WTC11 (cell line): ENCODE measurements at regions not wholly inside any gene's neighbourhood (a gene's known extent, or its start where the extent isn't known, plus 50 kb on each side); places are given as distances from the start of the nearest gene placed in this dataset.
"Not testable (repeated sequence)": the region's sequence is repeated elsewhere in the genome, so short reads cannot be mapped to it uniquely, and the experiment has no call there.

Experiments used
- ATAC-seq: fragments of 200-7000 bp; cut with Tn5 transposase; 2 replicates; pipeline ENCODE4 v1.10.0; 2021; ENCODE audit warnings: mild to moderate bottlenecking, moderate library complexity
- CTCF ChIA-PET: fragments of 300-600 bp; sonication (Branson Sonifier 250); formaldehyde crosslinking; loops from one replicate; lab custom pipeline; 2021; ENCODE audit warnings: antibody characterized with exemption; lab: Charles Lee
- POLR2A ChIA-PET: fragments of 350-600 bp; sonication (Branson Sonifier 250); formaldehyde crosslinking; loops from one replicate; lab custom pipeline; 2021; ENCODE audit warnings: antibody characterized with exemption; lab: Charles Lee
- DNase-seq: peaks from one replicate; pipeline ENCODE4 v3.0.0; 2021; ENCODE audit warnings: low spot score
- H3K27ac Mint-ChIP-seq: 2 replicates; pipeline ENCODE4 v1.8.0; 2021; ENCODE audit warnings: mixed read lengths
- H3K27me3 Mint-ChIP-seq: 2 replicates; pipeline ENCODE4 v1.8.0; 2021; ENCODE audit warnings: low read depth, mild to moderate bottlenecking, moderate library complexity, mixed read lengths
- H3K36me3 Mint-ChIP-seq: 2 replicates; pipeline ENCODE4 v1.8.0; 2021; ENCODE audit warnings: mixed read lengths
- H3K4me1 Mint-ChIP-seq: 2 replicates; pipeline ENCODE4 v1.8.0; 2022; ENCODE audit warnings: mixed read lengths
- H3K4me3 Mint-ChIP-seq: 2 replicates; pipeline ENCODE4 v1.8.0; 2021; ENCODE audit warnings: mild to moderate bottlenecking, moderate library complexity, mixed read lengths
- H3K9me3 Mint-ChIP-seq: 2 replicates; pipeline ENCODE4 v1.8.0; 2021; ENCODE audit warnings: mixed read lengths
- ARID4B ChIP-seq: sonication (generic); formaldehyde crosslinking; IDR thresholded peaks from 2 replicates; pipeline ENCODE4 v1.8.0; 2023; ENCODE audit warnings: missing genetic modification reagents, mild to moderate bottlenecking, borderline replicate concordance
- ATF1 ChIP-seq: sonication (generic); formaldehyde crosslinking; IDR thresholded peaks from 2 replicates; pipeline ENCODE4 v1.8.1; 2023; ENCODE audit warnings: mild to moderate bottlenecking, moderate library complexity, missing genetic modification reagents
- ATF2 ChIP-seq: sonication (generic); formaldehyde crosslinking; IDR thresholded peaks from 2 replicates; pipeline ENCODE4 v1.8.1; 2022; ENCODE audit warnings: low read depth, missing genetic modification reagents, borderline replicate concordance
- CREM ChIP-seq: sonication (generic); formaldehyde crosslinking; IDR thresholded peaks from 2 replicates; pipeline ENCODE4 v1.8.1; 2022; ENCODE audit warnings: mild to moderate bottlenecking, missing genetic modification reagents, moderate library complexity
- E2F4 ChIP-seq: sonication (generic); formaldehyde crosslinking; IDR thresholded peaks from 2 replicates; pipeline ENCODE4 v1.8.1; 2022; ENCODE audit warnings: low read depth, mild to moderate bottlenecking, moderate library complexity, missing genetic modification reagents, borderline replicate concordance
- E2F5 ChIP-seq: sonication (generic); formaldehyde crosslinking; IDR thresholded peaks from 2 replicates; pipeline ENCODE4 v1.8.1; 2022; ENCODE audit warnings: mild to moderate bottlenecking, moderate library complexity, missing genetic modification reagents
- FOXJ3 ChIP-seq: sonication (generic); formaldehyde crosslinking; IDR thresholded peaks from 2 replicates; pipeline ENCODE4 v1.9.0; 2021; ENCODE audit warnings: missing genetic modification reagents, mild to moderate bottlenecking, borderline replicate concordance
- FOXP1 ChIP-seq: sonication (generic); formaldehyde crosslinking; IDR thresholded peaks from 2 replicates; pipeline ENCODE4 v1.8.0; 2022; ENCODE audit warnings: missing genetic modification reagents, mild to moderate bottlenecking, moderate library complexity, borderline replicate concordance
- GRHL2 ChIP-seq: fragments of 250-450 bp; sonication (Bioruptor Pico); IDR thresholded peaks from 2 replicates; pipeline ENCODE4 v1.8.0; 2022; ENCODE audit warnings: mild to moderate bottlenecking, moderate library complexity; ENCODE audit not compliant: insufficient replicate concordance, severe bottlenecking
- IRF2 ChIP-seq: sonication (generic); formaldehyde crosslinking; IDR thresholded peaks from 2 replicates; pipeline ENCODE4 v1.8.0; 2022; ENCODE audit warnings: low read depth, missing genetic modification reagents, borderline replicate concordance
- JUN ChIP-seq: sonication (generic); formaldehyde crosslinking; IDR thresholded peaks from 2 replicates; pipeline ENCODE4 v1.8.0; 2023; ENCODE audit warnings: mild to moderate bottlenecking, missing genetic modification reagents
- MAX ChIP-seq: sonication (generic); formaldehyde crosslinking; IDR thresholded peaks from 2 replicates; pipeline ENCODE4 v1.8.0; 2022; ENCODE audit warnings: mild to moderate bottlenecking, missing genetic modification reagents
- MXD4 ChIP-seq: fragments of 250-450 bp; sonication (Bioruptor Pico); IDR thresholded peaks from 2 replicates; pipeline ENCODE4 v1.8.0; 2021; ENCODE audit warnings: mild to moderate bottlenecking, moderate library complexity, borderline replicate concordance
- NR3C1 ChIP-seq: sonication (generic); formaldehyde crosslinking; conservative IDR thresholded peaks from 2 replicates; pipeline ENCODE4 v1.8.1; 2023; ENCODE audit warnings: low read depth, mild to moderate bottlenecking, missing genetic modification reagents
- SMAD3 ChIP-seq: sonication (generic); formaldehyde crosslinking; IDR thresholded peaks from 2 replicates; pipeline ENCODE4 v1.8.0; 2022; ENCODE audit warnings: missing genetic modification reagents, mild to moderate bottlenecking, borderline replicate concordance
- SP1 ChIP-seq: sonication (generic); formaldehyde crosslinking; conservative IDR thresholded peaks from 2 replicates; pipeline ENCODE4 v1.8.1; 2022; ENCODE audit warnings: missing genetic modification reagents
- TEAD1 ChIP-seq: sonication (generic); formaldehyde crosslinking; IDR thresholded peaks from 2 replicates; pipeline ENCODE4 v1.8.0; 2022; ENCODE audit warnings: mild to moderate bottlenecking, missing genetic modification reagents
- TP53 ChIP-seq: sonication (generic); formaldehyde crosslinking; IDR thresholded peaks from 2 replicates; pipeline ENCODE4 v1.8.1; 2023; ENCODE audit warnings: mild to moderate bottlenecking, missing genetic modification reagents
- ZNF121 ChIP-seq: sonication (generic); formaldehyde crosslinking; IDR thresholded peaks from 2 replicates; pipeline ENCODE4 v1.8.0; 2023; ENCODE audit warnings: missing genetic modification reagents
- ZNF263 ChIP-seq: sonication (generic); formaldehyde crosslinking; IDR thresholded peaks from 2 replicates; pipeline ENCODE4 v1.8.1; 2022; ENCODE audit warnings: low read depth, mild to moderate bottlenecking, moderate library complexity, missing genetic modification reagents
- ZNF423 ChIP-seq: fragments of 250-450 bp; sonication (Bioruptor Pico); IDR thresholded peaks from 2 replicates; pipeline ENCODE4 v2.1.2; 2022; ENCODE audit warnings: mild to moderate bottlenecking, moderate library complexity
- ZNF512 ChIP-seq: sonication (generic); formaldehyde crosslinking; IDR thresholded peaks from 2 replicates; pipeline ENCODE4 v1.8.1; 2022; ENCODE audit warnings: missing genetic modification reagents, borderline replicate concordance

- TF ChIP-seq FOXJ3 (no peak), ZNF512 (CRISPR knock-in tag) (no peak), SP1 (CRISPR knock-in tag) (no peak), IRF2 (no peak), MXD4 (CRISPR knock-in tag) (no peak), CREM (CRISPR knock-in tag) (no peak), MAX (no peak), TEAD1 (CRISPR knock-in tag) (no peak), GRHL2 (CRISPR knock-in tag) (no peak), SMAD3 (CRISPR knock-in tag) (no peak), ZNF423 (CRISPR knock-in tag) (no peak), ATF1 (no peak), TP53 (CRISPR knock-in tag) (no peak)
Measured at GRCh38 chr15:25251700-25252390, 187.0 kb downstream of the UBE3A start (continued).

GRCh38 chr15:25253048-25253973 is 185.5 kb downstream of the UBE3A start:
- peaks cover 14% of the 10 kb centered on the region for H3K27me3 Mint-ChIP-seq
- POLR2A ChIA-PET, H3K4me3 Mint-ChIP-seq, DNase-seq, CTCF ChIA-PET, ATAC-seq, H3K27ac Mint-ChIP-seq, H3K4me1 Mint-ChIP-seq: not testable (repeated sequence)
- peaks cover 66% of the 10 kb centered on the region for H3K9me3 Mint-ChIP-seq
- peaks cover 59% of the 10 kb centered on the region for H3K36me3 Mint-ChIP-seq

GRCh38 chr15:25268166-25268565 is 170.7 kb downstream of the UBE3A start:
- H3K4me3 Mint-ChIP-seq = no peak overlapping the region
- ATAC-seq (peak; percentile 74), DNase-seq (no peak)
- ChIA-PET CTCF (no interaction called here), POLR2A (no interaction called here)
- H3K9me3 Mint-ChIP-seq = peaks cover 47% of the 10 kb centered on the region
- H3K27me3 Mint-ChIP-seq = no peaks in the 10 kb centered on the region
- no peak overlapping the region for H3K27ac Mint-ChIP-seq
- no peaks in the 10 kb centered on the region for H3K4me1 Mint-ChIP-seq
- peaks cover 10% of the 10 kb centered on the region for H3K36me3 Mint-ChIP-seq
- TF ChIP-seq E2F4 (CRISPR knock-in tag) (no peak), FOXP1 (CRISPR knock-in tag) (no peak), TP53 (CRISPR knock-in tag) (no peak), ARID4B (CRISPR knock-in tag) (no peak), JUN (no peak), ZNF263 (CRISPR knock-in tag) (no peak), SMAD3 (CRISPR knock-in tag) (no peak), ZNF121 (no peak), E2F5 (CRISPR knock-in tag) (no peak), ATF2 (no peak), NR3C1 (no peak)
